Neural progenitor cell (in vitro differentiated cells): ENCODE measurements at regions not wholly inside any gene's neighbourhood (a gene's known extent, or its start where the extent isn't known, plus 50 kb on each side); places are given as distances from the start of the nearest gene placed in this dataset.

ENCODE experiments used
- DNase-seq: peaks from one replicate; pipeline ENCODE4 v3.0.0-alpha.2; 2016; ENCODE audit warnings: low spot score
- H2AFZ ChIP-seq: fragments of 200-600 bp; sonication (generic); replicated peaks from 2 replicates; pipeline ENCODE4 v1.6.1; 2016; ENCODE audit warnings: antibody characterized with exemption
- H3F3A ChIP-seq: fragments of 200-600 bp; sonication (generic); 2 replicates; pipeline ENCODE4 v1.6.1; 2016; ENCODE audit warnings: antibody characterized with exemption, low read depth
- H3K27ac ChIP-seq: fragments of 200-600 bp; sonication (generic); 2 replicates; pipeline ENCODE4 v1.5.1; 2016; ENCODE audit warnings: mild to moderate bottlenecking
- H3K27me3 ChIP-seq: fragments of 200-600 bp; sonication (generic); 2 replicates; pipeline ENCODE4 v1.6.1; 2016; ENCODE audit warnings: mild to moderate bottlenecking, moderate library complexity
- H3K36me3 ChIP-seq: fragments of 200-600 bp; sonication (generic); 2 replicates; pipeline ENCODE4 v1.5.1; 2016
- H3K4me1 ChIP-seq: fragments of 200-600 bp; sonication (generic); 2 replicates; pipeline ENCODE4 v1.6.1; 2016; ENCODE audit warnings: mixed run types
- H3K4me2 ChIP-seq: fragments of 200-600 bp; sonication (generic); 2 replicates; pipeline ENCODE4 v1.6.1; 2016
- H3K4me3 ChIP-seq: fragments of 200-600 bp; sonication (generic); 2 replicates; pipeline ENCODE4 v1.5.1; 2016
- H3K79me2 ChIP-seq: fragments of 200-600 bp; sonication (generic); 2 replicates; pipeline ENCODE4 v1.6.1; 2016; ENCODE audit warnings: low read depth
- H3K9ac ChIP-seq: fragments of 200-600 bp; sonication (generic); 2 replicates; pipeline ENCODE4 v1.6.1; 2016
- H3K9me3 ChIP-seq: fragments of 200-600 bp; sonication (generic); 2 replicates; pipeline ENCODE4 v1.5.1; 2016; ENCODE audit warnings: low read depth
- H4K20me1 ChIP-seq: fragments of 200-600 bp; sonication (generic); 2 replicates; pipeline ENCODE4 v1.6.1; 2016; ENCODE audit warnings: low read depth
- H3K27ac Mint-ChIP-seq: 3 replicates; pipeline ENCODE4 v1.8.0; 2021; ENCODE audit warnings: mixed read lengths
- H3K27me3 Mint-ChIP-seq: 2 replicates; pipeline ENCODE4 v1.8.0; 2022; ENCODE audit warnings: low read depth, mild to moderate bottlenecking, inconsistent platforms, moderate library complexity, mixed read lengths; ENCODE audit not compliant: insufficient read depth
- H3K36me3 Mint-ChIP-seq: 3 replicates; pipeline ENCODE4 v1.8.0; 2021; ENCODE audit warnings: mixed read lengths
- H3K4me1 Mint-ChIP-seq: 3 replicates; pipeline ENCODE4 v1.8.0; 2021; ENCODE audit warnings: mixed read lengths
- H3K4me3 Mint-ChIP-seq: 3 replicates; pipeline ENCODE4 v1.8.0; 2021; ENCODE audit warnings: mild to moderate bottlenecking, moderate library complexity, mixed read lengths
- H3K9me3 Mint-ChIP-seq: 3 replicates; pipeline ENCODE4 v1.8.0; 2020; ENCODE audit warnings: mixed read lengths
- CTCF ChIP-seq: fragments of 200-600 bp; sonication (generic); IDR thresholded peaks from 2 replicates; pipeline ENCODE4 v1.5.1; 2017; ENCODE audit warnings: antibody characterized with exemption, mild to moderate bottlenecking
- EZH2 ChIP-seq: fragments of 200-600 bp; sonication (generic); IDR thresholded peaks from 2 replicates; pipeline ENCODE4 v1.6.1; 2017; ENCODE audit warnings: antibody characterized with exemption, mild to moderate bottlenecking, moderate library complexity
- EZH2phosphoT487 ChIP-seq: fragments of 200-600 bp; sonication (generic); IDR thresholded peaks from 2 replicates; pipeline ENCODE4 v1.6.1; 2017; ENCODE audit warnings: antibody characterized with exemption

GRCh38 chr9:105065098-105066088 lies 137.4 kb upstream of the ABCA1 start:
- Histone ChIP-seq H3K4me3 (no peak overlapping the region), H3K79me2 (no peaks in the 10 kb centered on the region), H3K36me3 (no peaks in the 10 kb centered on the region), H4K20me1 (no peaks in the 10 kb centered on the region), H3K4me1 (no peaks in the 10 kb centered on the region), H3F3A (no peaks in the 10 kb centered on the region), H3K27ac (no peak overlapping the region), H3K9me3 (no peaks in the 10 kb centered on the region), H3K9ac (no peak overlapping the region), H2AFZ (no peak overlapping the region), H3K27me3 (no peaks in the 10 kb centered on the region), H3K4me2 (no peak overlapping the region)
- Mint-ChIP-seq H3K4me1 (peaks cover 28% of the 10 kb centered on the region), H3K4me3 (no peak overlapping the region), H3K27me3 (peaks cover 11% of the 10 kb centered on the region), H3K9me3 (peaks cover 12% of the 10 kb centered on the region), H3K36me3 (no peaks in the 10 kb centered on the region), H3K27ac (no peak overlapping the region)
- DNase-seq = no peak
- no peak for TF ChIP-seq EZH2phosphoT487
- TF ChIP-seq CTCF = no peak
- TF ChIP-seq EZH2 = no peak

GRCh38 chr9:105066275-105066865 lies 138.4 kb upstream of the ABCA1 start:
- Mint-ChIP-seq H3K4me3 (no peak overlapping the region), H3K36me3 (no peaks in the 10 kb centered on the region), H3K9me3 (peaks cover 5% of the 10 kb centered on the region), H3K4me1 (peaks cover 35% of the 10 kb centered on the region), H3K27me3 (peaks cover 15% of the 10 kb centered on the region), H3K27ac (no peak overlapping the region)
- H3K4me3 ChIP-seq = no peak overlapping the region
- H3K36me3 ChIP-seq = no peaks in the 10 kb centered on the region
- H3K27me3 ChIP-seq = no peaks in the 10 kb centered on the region
- no peaks in the 10 kb centered on the region for H3F3A ChIP-seq
- no peaks in the 10 kb centered on the region for H4K20me1 ChIP-seq
- no peak overlapping the region for H3K9ac ChIP-seq
- H3K9me3 ChIP-seq = no peaks in the 10 kb centered on the region
- no peak overlapping the region for H3K4me2 ChIP-seq
- DNase-seq = no peak
- H3K27ac ChIP-seq = no peak overlapping the region
- no peaks in the 10 kb centered on the region for H3K4me1 ChIP-seq
- H3K79me2 ChIP-seq = no peaks in the 10 kb centered on the region
- H2AFZ ChIP-seq = no peak overlapping the region
- TF ChIP-seq EZH2 (no peak), CTCF (no peak), EZH2phosphoT487 (no peak)

DNA sequence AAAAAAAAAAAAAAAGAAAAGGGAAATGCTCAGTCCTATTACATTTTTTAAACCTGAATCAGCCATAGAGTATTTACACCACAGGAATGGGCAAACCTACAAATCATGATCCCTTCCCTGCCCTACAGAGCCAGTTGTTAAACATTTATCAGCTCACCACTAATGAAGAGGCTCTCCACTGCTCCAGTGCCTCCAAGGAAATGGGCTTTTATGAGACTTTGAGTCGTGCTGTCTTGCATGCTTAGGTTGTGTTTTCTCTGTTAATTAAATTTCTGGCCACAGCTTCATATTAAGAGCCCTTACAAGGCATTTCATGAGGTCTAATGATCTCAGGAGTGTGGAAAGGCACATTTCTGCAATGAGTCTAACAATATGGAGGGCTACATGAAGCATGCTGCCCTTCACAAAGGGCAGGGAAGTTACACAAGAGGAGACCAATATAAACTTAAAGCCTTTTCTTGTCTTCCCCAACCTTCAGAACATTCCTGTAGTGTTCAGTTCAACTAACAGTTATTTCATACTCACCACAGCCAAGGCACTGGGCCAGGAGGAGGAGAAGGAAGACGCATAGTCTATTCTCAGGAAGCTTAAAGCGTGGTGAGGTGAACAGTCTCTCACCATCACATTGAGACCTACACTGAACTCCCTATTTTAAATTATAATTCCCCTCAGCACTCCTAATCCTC lies 140.1 kb upstream of the ABCA1 start:
- Histone ChIP-seq H3K4me1 (no peaks in the 10 kb centered on the region), H2AFZ (no peak overlapping the region), H3K36me3 (no peaks in the 10 kb centered on the region), H4K20me1 (no peaks in the 10 kb centered on the region), H3K4me2 (no peak overlapping the region), H3K79me2 (no peaks in the 10 kb centered on the region), H3K9ac (no peak overlapping the region), H3F3A (no peaks in the 10 kb centered on the region), H3K27me3 (no peaks in the 10 kb centered on the region), H3K27ac (no peak overlapping the region), H3K4me3 (no peak overlapping the region), H3K9me3 (no peaks in the 10 kb centered on the region)
- Mint-ChIP-seq H3K36me3 (no peaks in the 10 kb centered on the region), H3K4me1 (peaks cover 31% of the 10 kb centered on the region), H3K27ac (no peak overlapping the region), H3K9me3 (peaks cover 5% of the 10 kb centered on the region), H3K4me3 (no peak overlapping the region), H3K27me3 (peaks cover 12% of the 10 kb centered on the region)
- TF ChIP-seq CTCF (no peak), EZH2phosphoT487 (no peak), EZH2 (no peak)
- DNase-seq = no peak
